H9 (cell line): ENCODE measurements at regions not wholly inside any gene's neighbourhood (a gene's known extent, or its start where the extent isn't known, plus 50 kb on each side); places are given as distances from the start of the nearest gene placed in this dataset.

Experiments
- DNase-seq: peaks from one replicate; pipeline ENCODE4 v3.0.0-alpha.2; 2017
- H2AFZ ChIP-seq: one replicate; pipeline ENCODE4 v1.6.1; 2013; ENCODE audit warnings: mild to moderate bottlenecking, low read length, control low read depth, moderate library complexity
- H2AK5ac ChIP-seq: 2 replicates; pipeline ENCODE4 v1.6.1; 2013; ENCODE audit warnings: low read length, control low read depth, mixed read lengths; ENCODE audit not compliant: insufficient read length
- H2BK120ac ChIP-seq: one replicate; pipeline ENCODE4 v1.6.1; 2013; ENCODE audit warnings: low read depth, mild to moderate bottlenecking, low read length, control low read depth, inconsistent platforms; ENCODE audit not compliant: poor library complexity, severe bottlenecking
- H2BK12ac ChIP-seq: 2 replicates; pipeline ENCODE4 v1.6.1; 2013; ENCODE audit warnings: low read length, control low read depth, mixed read lengths, low read depth; ENCODE audit not compliant: insufficient read length
- H2BK15ac ChIP-seq: 2 replicates; pipeline ENCODE4 v1.6.1; 2013; ENCODE audit warnings: low read depth, low read length, control low read depth
- H2BK20ac ChIP-seq: one replicate; pipeline ENCODE4 v1.6.1; 2013; ENCODE audit warnings: low read depth, mild to moderate bottlenecking, low read length, control low read depth, inconsistent platforms; ENCODE audit not compliant: poor library complexity, severe bottlenecking
- H2BK5ac ChIP-seq: 2 replicates; pipeline ENCODE4 v1.6.1; 2013; ENCODE audit warnings: low read length, control low read depth, mixed read lengths; ENCODE audit not compliant: insufficient read length
- H3K14ac ChIP-seq: 2 replicates; pipeline ENCODE4 v1.6.1; 2013; ENCODE audit warnings: low read length, control low read depth; ENCODE audit not compliant: insufficient read depth
- H3K18ac ChIP-seq: 2 replicates; pipeline ENCODE4 v1.6.1; 2013; ENCODE audit warnings: low read depth, mild to moderate bottlenecking, mixed read lengths, low read length, control low read depth; ENCODE audit not compliant: insufficient read length
- H3K23ac ChIP-seq: 2 replicates; pipeline ENCODE4 v1.6.1; 2013; ENCODE audit warnings: low read length, control low read depth, mixed read lengths, low read depth; ENCODE audit not compliant: insufficient read length
- H3K23me2 ChIP-seq: 2 replicates; pipeline ENCODE4 v1.6.1; 2013; ENCODE audit warnings: low read depth, mild to moderate bottlenecking, mixed read lengths, low read length, control low read depth; ENCODE audit not compliant: insufficient read length, poor library complexity, severe bottlenecking
- H3K27ac ChIP-seq: 2 replicates; pipeline ENCODE4 v1.5.1; 2013; ENCODE audit warnings: low read length, control low read depth, mixed read lengths, low read depth; ENCODE audit not compliant: insufficient read length
- H3K27me3 ChIP-seq: 2 replicates; pipeline ENCODE4 v1.6.1; 2013; ENCODE audit warnings: low read length, control low read depth, inconsistent platforms; ENCODE audit not compliant: insufficient read depth
- H3K4ac ChIP-seq: 2 replicates; pipeline ENCODE4 v1.6.1; 2013; ENCODE audit warnings: low read depth, mild to moderate bottlenecking, control low read depth, inconsistent platforms, low read length, moderate library complexity
- H3K4me1 ChIP-seq: 2 replicates; pipeline ENCODE4 v1.6.1; 2013; ENCODE audit warnings: low read length, control low read depth, inconsistent platforms; ENCODE audit not compliant: insufficient read depth
- H3K4me2 ChIP-seq: 2 replicates; pipeline ENCODE4 v1.6.1; 2013; ENCODE audit warnings: low read length, control low read depth, mixed read lengths; ENCODE audit not compliant: insufficient read length, insufficient read depth
- H3K56ac ChIP-seq: 2 replicates; pipeline ENCODE4 v1.6.1; 2013; ENCODE audit warnings: low read depth, mild to moderate bottlenecking, mixed read lengths, low read length, control low read depth; ENCODE audit not compliant: insufficient read length
- H3K79me1 ChIP-seq: 2 replicates; pipeline ENCODE4 v1.6.1; 2013; ENCODE audit warnings: low read depth, mild to moderate bottlenecking, moderate library complexity, low read length, control low read depth, inconsistent platforms; ENCODE audit not compliant: insufficient read depth, poor library complexity, severe bottlenecking
- H3K79me2 ChIP-seq: 2 replicates; pipeline ENCODE4 v1.6.1; 2013; ENCODE audit warnings: low read length, control low read depth, inconsistent platforms; ENCODE audit not compliant: insufficient read depth
- H3K9ac ChIP-seq: 2 replicates; pipeline ENCODE4 v1.6.1; 2013; ENCODE audit warnings: low read length, control low read depth, mixed read lengths; ENCODE audit not compliant: insufficient read length; ENCODE audit errors: extremely low read depth
- H3K9me3 ChIP-seq: one replicate; pipeline ENCODE4 v1.6.1; 2013; ENCODE audit warnings: low read depth, low read length, inconsistent platforms; ENCODE audit not compliant: control insufficient read depth
- H3T11ph ChIP-seq: one replicate; pipeline ENCODE4 v1.6.1; 2013; ENCODE audit warnings: mild to moderate bottlenecking, low read length, control low read depth, inconsistent platforms
- H4K20me1 ChIP-seq: one replicate; pipeline ENCODE4 v1.6.1; 2013; ENCODE audit not compliant: control insufficient read depth, insufficient read length, insufficient read depth
- H4K5ac ChIP-seq: 2 replicates; pipeline ENCODE4 v1.6.1; 2013; ENCODE audit warnings: low read depth, mild to moderate bottlenecking, mixed read lengths, low read length, control low read depth; ENCODE audit not compliant: insufficient read length
- H4K8ac ChIP-seq: replicated peaks from 2 replicates; pipeline ENCODE4 v1.6.1; 2013; ENCODE audit warnings: low read length, control low read depth, mixed read lengths, low read depth; ENCODE audit not compliant: insufficient read length
- H4K91ac ChIP-seq: 2 replicates; pipeline ENCODE4 v1.6.1; 2013; ENCODE audit warnings: low read depth, mild to moderate bottlenecking, moderate library complexity, mixed read lengths, low read length, control low read depth; ENCODE audit not compliant: insufficient read length
- H3K27ac Mint-ChIP-seq, 3 experiments: 2 replicates in 2 of 3; 3 replicates in 1 of 3; pipeline ENCODE4 v1.8.0; 2020 to 2021; ENCODE audit warnings: mixed read lengths in 3 of 3, mild to moderate bottlenecking in 1 of 3, moderate library complexity in 1 of 3
- H3K27me3 Mint-ChIP-seq: 2 replicates; pipeline ENCODE4 v1.8.0; 2021; ENCODE audit warnings: low read depth, mild to moderate bottlenecking, moderate library complexity, mixed read lengths
- H3K36me3 Mint-ChIP-seq, 3 experiments: 2 replicates in 2 of 3; 3 replicates in 1 of 3; pipeline ENCODE4 v1.8.0; 2020 to 2021; ENCODE audit warnings: low read depth in 3 of 3, mixed read lengths in 3 of 3; ENCODE audit not compliant: insufficient read depth in 1 of 3
- H3K4me1 Mint-ChIP-seq, 2 experiments: 2 replicates each; pipeline ENCODE4 v1.8.0; 2020; ENCODE audit warnings: mixed read lengths in 2 of 2
- H3K4me3 Mint-ChIP-seq, 2 experiments: 2 replicates in 1 of 2; 3 replicates in 1 of 2; pipeline ENCODE4 v1.8.0; 2020 to 2021; ENCODE audit warnings: mild to moderate bottlenecking in 2 of 2, mixed read lengths in 2 of 2, moderate library complexity in 1 of 2
- H3K9me3 Mint-ChIP-seq, 2 experiments: 2 replicates in 1 of 2; 3 replicates in 1 of 2; pipeline ENCODE4 v1.8.0; 2020; ENCODE audit warnings: mild to moderate bottlenecking in 2 of 2, mixed read lengths in 2 of 2, moderate library complexity in 1 of 2
- WGBS: extraction: QIAGEN DNeasy Blood & Tissue Kit; methylation state at CpG from one replicate; pipeline ENCODE4 v1.1.7; 2013; ENCODE audit warnings: missing lambda C conversion rate, low lambda C conversion rate, mixed read lengths; ENCODE audit not compliant: insufficient read length; ENCODE audit errors: extremely low coverage; 5-methylcytosine and 5-hydroxymethylcytosine counted together
- TF ChIP-seq, protein P1 (sequence below): fragments of 200-600 bp; sonication (generic); conservative IDR thresholded peaks from 3 replicates; pipeline ENCODE4 v1.8.0; 2021; ENCODE audit warnings: antibody characterized with exemption, mild to moderate bottlenecking

DNA sequence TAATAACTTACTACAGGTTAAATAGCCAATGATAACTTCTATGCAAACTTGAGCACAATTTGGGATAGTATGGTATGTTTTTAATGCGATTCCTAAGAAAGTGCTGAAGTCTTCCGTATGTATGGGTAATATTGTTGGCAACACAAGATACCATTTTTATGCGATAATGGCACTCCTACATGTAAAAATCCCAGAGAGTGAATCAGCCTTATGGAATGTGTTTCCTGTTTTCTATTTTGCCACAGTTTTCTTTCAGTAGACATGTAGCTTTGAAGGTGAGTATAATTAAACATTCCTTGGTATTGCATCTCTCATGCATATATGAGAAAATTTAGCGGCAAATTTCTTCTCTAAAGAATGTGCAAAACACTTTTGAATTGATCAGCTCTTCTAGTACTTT lies 396.8 kb upstream of the AZI2 start:
- H3K9me3 Mint-ChIP-seq, result peaks cover 4 to 8% of the 10 kb centered on the region in 2 experiments
- Histone ChIP-seq H4K20me1 (no peaks in the 10 kb centered on the region), H2BK15ac (no peak overlapping the region), H4K8ac (no peak overlapping the region), H4K5ac (no peak overlapping the region), H3K4ac (no peak overlapping the region), H3K14ac (no peak overlapping the region), H2AK5ac (no peak overlapping the region), H3K23me2 (no peaks in the 10 kb centered on the region), H3K79me2 (no peaks in the 10 kb centered on the region), H3K23ac (no peak overlapping the region), H3K27ac (no peak overlapping the region), H3K79me1 (no peaks in the 10 kb centered on the region), H3K27me3 (no peaks in the 10 kb centered on the region), H3K4me2 (no peak overlapping the region), H3K9me3 (no peaks in the 10 kb centered on the region), H3K18ac (no peak overlapping the region), H3K9ac (no peak overlapping the region), H4K91ac (no peak overlapping the region), H2BK12ac (no peak overlapping the region), H3K4me1 (no peaks in the 10 kb centered on the region), H2BK20ac (no peak overlapping the region), H2BK120ac (no peak overlapping the region), H3T11ph (no peak overlapping the region), H2AFZ (no peak overlapping the region), H3K56ac (no peak overlapping the region), H2BK5ac (no peak overlapping the region)
- H3K27ac Mint-ChIP-seq, result no peak overlapping the region
- peaks cover 0 to 4% (median 2%) of the 10 kb centered on the region in 3 experiments; a peak in 4 of 7 replicates for H3K36me3 Mint-ChIP-seq
- no peak for DNase-seq
- TF ChIP-seq, protein P1, sequence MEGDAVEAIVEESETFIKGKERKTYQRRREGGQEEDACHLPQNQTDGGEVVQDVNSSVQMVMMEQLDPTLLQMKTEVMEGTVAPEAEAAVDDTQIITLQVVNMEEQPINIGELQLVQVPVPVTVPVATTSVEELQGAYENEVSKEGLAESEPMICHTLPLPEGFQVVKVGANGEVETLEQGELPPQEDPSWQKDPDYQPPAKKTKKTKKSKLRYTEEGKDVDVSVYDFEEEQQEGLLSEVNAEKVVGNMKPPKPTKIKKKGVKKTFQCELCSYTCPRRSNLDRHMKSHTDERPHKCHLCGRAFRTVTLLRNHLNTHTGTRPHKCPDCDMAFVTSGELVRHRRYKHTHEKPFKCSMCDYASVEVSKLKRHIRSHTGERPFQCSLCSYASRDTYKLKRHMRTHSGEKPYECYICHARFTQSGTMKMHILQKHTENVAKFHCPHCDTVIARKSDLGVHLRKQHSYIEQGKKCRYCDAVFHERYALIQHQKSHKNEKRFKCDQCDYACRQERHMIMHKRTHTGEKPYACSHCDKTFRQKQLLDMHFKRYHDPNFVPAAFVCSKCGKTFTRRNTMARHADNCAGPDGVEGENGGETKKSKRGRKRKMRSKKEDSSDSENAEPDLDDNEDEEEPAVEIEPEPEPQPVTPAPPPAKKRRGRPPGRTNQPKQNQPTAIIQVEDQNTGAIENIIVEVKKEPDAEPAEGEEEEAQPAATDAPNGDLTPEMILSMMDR, result no peak
- H3K4me3 Mint-ChIP-seq, result no peak overlapping the region
- no CpG with 5 or more reads among the region's 4 CpGs for WGBS
- peaks cover 5 to 7% of the 10 kb centered on the region in 2 experiments; a peak in 3 of 4 replicates for H3K4me1 Mint-ChIP-seq
- H3K27me3 Mint-ChIP-seq, result no peaks in the 10 kb centered on the region
